Amygdala (tissue), 56 donors: ENCODE measurements at regions not wholly inside any gene's neighbourhood (a gene's known extent, or its start where the extent isn't known, plus 50 kb on each side); places are given as distances from the start of the nearest gene placed in this dataset.

Experiments
- DNase-seq, 56 donors: peaks; one replicate each; lab custom pipeline; 2025; lab: John Stamatoyannopoulos, UW

DNA sequence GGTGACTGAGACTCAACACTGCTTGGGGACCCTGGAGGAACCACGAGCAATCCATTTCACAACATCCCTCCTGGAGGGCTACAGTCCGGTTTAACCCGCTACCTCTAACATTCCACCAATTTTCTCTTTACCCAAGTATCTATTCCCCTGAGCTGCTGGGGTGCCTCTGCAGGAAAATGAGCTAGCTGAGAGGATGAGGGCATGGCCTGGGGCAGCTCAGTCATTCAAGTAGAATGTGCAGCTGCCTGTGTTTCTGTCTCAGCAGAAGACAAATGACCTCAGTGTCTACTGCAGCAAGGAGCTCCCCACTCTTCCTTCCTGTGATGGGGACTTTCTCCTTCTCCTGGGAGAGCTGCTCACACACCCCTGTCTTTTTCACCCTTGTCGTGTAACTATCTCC lies 120.8 kb downstream of the ZNF518B start:
- DNase-seq: no peak

DNA sequence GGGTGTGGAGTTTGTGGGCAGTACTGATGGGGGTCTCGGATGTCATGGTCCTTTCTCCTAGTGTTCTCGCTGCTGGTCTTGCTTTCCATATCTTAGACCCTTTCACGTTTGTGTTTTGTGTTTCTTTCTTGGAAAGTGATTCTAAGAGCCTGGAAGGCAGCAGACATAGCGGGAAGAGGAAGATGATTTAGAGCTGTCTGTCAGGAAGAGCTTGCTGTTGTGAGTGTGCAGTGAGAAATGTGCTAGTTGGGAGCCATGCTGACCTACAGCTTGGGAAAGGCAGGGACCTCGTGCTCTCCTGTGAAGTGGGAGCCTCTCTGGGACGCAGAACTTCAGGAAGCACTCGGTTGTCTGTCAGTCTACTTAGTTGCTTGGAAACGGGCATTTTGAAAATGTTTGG lies 122.2 kb downstream of the ZNF518B start:
- DNase-seq: no peak

DNA sequence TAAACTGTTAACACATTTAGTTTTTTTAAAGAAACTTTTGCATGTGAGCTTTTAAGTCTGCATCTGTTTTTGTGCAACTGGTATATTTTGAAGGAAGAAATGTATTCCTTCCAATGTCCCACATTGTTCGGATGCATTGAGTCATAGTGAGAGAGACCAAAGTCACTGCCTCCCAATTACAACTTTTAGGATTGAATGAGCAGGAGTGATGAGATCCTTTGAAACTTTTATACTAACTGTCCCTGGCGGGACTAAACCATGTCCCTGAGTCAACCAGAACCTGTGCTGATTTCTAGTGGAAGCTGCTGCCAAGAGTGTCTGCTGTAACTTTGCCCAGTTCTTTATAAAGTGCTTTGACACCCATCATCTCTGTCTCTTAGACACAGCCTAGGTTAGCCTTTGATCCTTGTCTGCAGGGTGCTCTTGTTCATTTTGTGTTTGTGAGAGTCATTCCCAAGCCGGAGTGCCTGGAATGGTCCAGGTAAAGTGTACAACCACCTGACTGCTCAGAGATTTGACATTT lies 122.7 kb downstream of the ZNF518B start:
- no peak for DNase-seq

DNA sequence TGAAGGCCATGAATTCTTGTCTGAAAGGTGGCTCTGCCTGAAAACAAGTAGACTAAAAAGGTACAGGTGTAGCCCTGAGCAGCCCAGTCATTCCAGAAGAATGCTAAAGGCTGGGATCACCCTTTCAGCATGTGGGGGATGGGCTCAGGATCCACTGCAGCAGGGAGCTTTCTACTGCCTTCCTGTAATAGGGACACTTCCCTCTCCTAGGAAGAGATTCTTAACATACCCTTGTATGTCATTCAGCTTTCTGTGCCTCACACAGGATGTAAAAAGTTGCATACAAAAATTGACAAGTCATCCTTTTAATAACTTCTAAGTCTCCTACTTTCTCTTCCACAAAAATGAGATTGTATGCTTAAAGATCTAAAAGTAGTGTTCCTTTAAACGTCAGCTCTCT lies 123.3 kb downstream of the ZNF518B start:
- DNase-seq: no peak

DNA sequence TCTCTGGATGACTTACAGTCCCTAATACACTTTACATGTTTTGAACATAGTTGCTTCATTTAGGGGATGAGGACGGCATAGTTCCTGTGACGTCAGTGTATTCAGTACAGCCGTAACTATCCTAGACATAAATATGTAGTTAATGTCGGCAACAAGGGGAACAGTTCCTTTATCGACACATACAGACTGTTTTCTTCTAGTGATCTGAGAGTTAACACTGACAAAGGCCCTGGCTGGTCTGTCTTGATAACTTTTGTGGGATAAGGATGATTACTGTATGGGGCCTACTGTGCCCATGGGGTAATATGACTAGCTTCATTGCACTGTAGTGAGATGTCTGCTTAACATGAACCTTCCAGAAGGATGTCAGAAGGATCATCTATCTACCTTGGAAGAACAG lies 131.2 kb downstream of the ZNF518B start:
- DNase-seq: no peak

DNA sequence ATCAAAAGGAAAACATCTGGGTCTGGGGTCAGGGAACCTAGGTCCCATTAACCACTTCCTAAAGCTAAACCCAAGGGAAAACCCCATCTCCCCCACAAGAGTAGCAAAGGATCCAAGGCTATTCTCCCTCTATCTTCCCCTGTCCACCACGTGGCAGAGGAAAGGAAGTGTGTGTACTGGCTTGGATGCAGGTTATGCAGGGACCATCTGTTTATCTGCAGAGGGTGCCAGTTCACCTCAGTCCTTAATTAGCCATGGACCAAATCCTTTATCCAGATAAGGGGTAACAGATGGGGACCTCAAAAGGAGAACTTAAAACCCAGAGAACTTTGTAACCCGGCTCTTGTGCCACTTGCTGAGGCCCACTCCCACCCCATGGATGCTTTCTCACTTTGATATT lies 135.3 kb downstream of the ZNF518B start:
- no peak for DNase-seq

DNA sequence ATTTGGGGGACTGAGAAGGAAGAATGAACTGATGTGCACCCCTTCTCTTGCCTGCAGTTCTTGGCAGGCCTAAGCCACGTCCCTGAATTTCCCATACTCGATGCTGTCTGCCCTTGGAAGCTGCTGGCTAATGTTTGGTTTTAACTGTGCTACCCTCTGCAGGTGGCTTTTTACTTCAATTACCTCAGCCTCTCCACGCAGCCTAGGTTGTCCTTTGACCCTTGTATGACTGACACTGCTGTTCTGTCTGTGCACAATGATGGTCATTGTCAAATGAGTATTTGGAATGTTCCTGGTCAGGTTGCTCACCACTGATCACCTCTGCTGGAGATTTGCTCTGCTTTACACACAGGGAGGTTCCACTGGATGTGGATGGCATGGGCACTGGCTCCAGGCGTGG lies 137.1 kb downstream of the ZNF518B start:
- DNase-seq: no peak

DNA sequence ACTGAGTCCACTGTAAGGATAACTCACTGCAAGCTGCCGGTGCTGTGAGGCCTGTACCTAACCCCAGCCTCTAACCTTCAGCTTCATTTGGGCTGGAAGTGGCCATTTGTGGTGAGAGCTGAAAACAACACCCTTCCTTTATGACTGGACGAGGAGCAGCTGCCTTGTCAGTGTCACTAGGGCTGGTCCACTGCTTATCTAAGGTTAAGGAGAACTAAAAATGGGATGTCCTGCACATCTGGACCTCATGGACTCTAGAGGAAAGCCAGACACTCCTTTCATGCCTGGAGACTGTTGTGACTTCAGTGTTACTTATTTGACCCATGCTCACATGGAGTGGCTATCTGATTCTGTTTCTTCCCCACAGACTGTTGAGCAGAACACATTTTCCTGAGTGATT lies 139.9 kb downstream of the ZNF518B start:
- DNase-seq: no peak

DNA sequence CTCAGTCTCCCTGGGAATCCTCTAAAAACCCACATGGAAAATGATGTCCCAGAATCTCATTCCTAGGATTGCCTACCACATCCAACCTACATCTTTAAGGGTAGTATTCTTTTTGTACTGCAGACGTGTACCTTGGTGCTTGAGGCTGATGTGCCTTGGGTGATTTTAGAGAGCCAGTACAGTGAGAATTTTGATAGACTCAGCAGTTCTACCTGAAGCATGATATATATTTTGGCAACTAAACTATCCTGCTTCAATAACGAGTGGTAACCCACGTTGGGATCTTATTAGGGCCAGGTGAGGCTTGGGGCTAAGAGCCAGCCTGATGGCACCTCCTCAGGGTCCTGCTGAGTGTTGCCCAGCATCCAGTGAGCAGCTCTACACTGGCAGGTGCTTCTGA lies 140.4 kb downstream of the ZNF518B start:
- no peak for DNase-seq

DNA sequence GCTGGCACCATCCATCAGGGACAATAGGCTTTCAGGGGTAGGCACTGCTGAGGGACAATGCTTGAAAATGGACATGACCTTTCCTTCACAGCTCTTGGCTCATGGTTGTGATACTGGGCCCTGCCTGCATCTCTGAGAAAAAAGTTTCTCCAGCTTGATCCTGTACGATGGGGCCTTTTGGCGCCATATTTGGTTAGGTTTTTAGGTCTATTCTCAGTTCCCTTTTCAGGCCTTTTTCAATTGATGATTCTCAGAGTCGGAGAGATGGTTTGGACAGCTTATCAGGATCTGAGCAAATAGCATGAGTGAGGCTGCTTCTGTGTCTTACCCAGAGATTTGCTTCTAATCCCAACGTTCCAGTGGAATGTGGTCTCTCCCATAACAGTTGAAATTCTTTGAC lies 141.6 kb downstream of the ZNF518B start:
- no peak for DNase-seq

DNA sequence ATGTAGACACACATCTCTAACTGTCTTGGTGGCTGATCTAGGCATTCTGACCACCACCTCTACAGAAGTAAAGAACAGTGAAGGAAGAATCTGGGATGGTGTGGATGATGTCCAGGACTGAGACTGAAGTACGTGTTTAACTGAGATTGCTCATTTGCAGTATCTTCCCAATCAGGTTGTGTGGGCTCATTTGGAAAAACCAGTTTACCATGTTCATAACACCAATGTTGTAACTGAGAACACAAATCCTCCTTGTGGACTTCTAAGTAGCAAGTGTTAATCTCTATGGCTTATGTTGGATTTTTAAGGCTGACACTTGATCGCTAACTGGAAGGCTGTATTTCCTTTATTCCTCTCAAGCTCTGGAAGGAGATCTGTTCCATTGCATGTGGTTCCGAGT lies 144.7 kb downstream of the ZNF518B start:
- no peak for DNase-seq

DNA sequence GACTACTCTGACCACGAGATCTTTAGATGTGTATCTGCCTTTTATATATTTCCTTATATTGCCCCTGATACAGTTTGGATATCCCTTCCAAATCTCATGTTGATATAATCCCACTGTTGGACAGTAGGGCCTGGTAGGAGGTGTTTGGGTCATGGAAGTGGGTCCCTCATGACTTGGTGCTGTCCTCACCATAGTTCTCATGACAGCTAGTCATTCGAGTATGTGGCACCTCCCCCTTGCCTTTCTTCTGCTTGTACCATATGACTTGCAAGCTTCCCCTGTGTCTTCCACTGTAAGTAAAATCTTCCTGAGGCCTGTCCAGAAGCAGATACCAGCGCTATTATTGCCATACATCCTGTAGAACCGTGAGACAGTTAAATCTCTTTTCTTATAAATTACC lies 145.3 kb downstream of the ZNF518B start:
- no peak for DNase-seq

DNA sequence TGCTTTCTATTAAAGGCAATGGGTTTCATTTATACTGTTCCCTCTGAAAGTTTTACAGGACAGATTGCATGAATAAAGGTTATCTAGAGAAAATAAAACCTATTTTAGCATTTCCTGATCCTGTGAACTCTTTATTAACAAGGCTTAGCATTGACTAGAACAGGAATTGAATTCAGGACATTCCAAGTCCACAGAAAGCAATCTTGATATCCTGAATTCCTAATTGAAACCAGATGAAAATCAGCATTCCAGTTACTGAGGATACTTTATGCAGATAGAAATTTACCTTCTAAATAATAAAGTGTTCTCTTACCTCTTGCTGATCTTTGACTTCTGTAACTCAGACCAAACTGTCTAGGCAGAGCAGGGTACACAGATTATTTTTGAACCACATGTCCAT lies 151.4 kb downstream of the ZNF518B start:
- DNase-seq: no peak

DNA sequence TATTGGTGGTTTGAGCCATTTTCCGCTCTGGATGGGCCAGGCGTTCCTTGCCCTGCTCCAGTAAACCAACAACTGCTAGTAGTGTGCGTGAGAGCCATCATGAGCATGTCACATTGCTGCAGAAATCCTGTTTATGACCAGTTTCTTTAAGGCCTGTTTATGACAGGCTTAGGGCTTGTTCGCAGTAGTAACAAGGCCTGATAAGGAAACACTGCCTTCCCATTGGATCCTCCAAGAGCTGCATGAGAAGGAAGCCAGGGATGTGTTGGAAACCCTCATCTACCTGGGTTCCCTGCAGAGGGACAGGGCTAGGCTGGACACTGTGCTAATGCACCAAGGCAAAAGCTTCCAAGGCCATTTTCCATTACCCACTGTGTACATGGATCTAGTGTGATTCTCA lies 153.9 kb downstream of the ZNF518B start:
- DNase-seq: no peak

DNA sequence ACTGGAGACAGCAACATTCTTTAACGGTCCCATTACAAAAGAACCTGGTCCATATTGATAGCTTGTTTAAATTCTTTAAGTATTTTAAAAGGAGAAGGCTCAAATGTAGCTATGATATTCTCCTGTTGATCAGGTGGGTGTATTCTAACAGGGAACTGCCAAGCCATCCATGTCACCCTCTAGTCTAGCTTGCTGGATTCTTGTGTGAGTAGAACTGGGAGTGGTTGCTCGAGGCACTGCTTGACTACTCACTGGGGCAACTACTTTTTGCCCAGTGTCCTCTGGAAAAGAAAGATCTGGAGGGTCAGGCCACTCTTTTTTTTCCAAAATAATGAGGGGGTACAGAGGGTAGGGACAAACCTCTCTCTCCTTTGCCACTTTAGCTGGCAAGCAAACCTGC lies 155.1 kb downstream of the ZNF518B start:
- no peak for DNase-seq

DNA sequence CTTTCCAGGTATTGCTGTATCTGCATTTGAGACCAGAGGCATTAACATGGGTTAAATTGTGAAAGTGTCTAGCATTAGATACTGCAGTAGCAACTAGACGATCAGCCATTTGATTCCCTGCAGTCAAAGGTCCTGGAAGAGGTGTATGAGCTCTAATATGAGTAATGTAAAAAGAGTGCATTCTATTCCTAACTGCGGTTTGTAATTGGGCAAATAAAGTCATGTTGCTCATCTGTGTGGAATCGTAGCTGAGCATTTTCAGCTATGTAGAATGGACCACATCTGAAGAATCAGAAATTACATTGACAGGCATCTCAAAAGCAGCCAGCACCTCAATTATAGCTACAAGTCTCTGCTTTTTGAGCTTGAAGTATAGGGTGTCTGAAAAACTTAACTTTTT lies 157.6 kb downstream of the ZNF518B start:
- no peak for DNase-seq

DNA sequence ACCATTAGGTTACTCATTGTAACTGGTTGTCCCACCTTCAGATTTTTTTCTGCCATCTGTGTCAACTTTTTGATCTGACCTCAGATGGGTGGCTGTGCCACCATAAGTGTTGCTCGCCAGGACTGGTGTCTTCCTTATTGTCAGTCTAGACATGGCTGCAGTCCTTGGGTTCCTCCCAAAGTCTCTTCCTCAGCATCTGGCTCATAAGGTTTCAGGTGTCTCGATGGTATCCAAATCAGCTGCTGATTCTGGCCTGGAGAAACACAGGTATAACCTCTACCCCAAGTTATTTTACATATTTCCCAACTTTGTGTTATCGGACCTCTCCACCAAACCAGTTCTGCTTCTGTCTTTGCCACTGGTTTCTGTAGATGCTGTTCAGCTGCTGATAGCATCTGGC lies 158.5 kb downstream of the ZNF518B start:
- DNase-seq: no peak

DNA sequence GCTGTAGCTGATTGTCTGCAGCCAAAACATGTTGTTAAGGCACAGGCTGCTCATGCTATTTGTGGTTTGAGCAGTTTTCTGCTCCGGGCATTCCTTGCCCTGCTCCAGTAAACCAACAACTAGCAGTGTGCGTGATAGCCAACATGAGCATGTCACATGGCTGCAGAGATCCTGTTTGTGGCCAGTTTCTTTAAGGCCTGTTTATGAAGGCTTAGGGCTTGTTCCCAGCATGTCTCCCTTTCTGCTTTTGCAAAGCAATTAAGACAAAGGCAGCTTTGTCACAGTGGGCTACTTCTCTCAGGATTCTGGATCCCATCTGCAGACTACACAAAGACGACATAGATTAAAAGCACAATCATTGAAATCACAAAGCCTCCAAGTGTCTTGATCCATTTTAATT lies 160.5 kb downstream of the ZNF518B start:
- peak in 47 of 56 donors; percentile 3 to 89 (median 44) for DNase-seq

DNA sequence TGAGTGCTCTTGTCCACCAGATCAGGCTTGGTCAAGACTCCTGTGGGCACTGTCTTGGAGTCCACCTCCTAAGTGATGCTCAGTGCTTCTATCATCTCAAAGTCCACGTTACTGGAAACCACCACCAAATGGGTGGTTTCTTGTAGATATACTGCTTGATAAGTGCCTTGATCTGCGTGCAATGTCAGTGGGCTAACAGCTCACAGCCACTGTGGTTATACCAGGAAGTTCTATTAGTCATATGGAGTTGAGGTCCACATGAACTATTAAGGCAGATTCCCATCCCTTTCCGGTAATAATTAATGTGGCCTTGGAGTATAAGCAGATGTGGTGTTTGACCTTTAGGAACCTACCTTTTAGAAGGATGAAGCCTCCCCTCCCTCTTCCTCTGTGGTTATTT lies 161.9 kb downstream of the ZNF518B start:
- DNase-seq: no peak

DNA sequence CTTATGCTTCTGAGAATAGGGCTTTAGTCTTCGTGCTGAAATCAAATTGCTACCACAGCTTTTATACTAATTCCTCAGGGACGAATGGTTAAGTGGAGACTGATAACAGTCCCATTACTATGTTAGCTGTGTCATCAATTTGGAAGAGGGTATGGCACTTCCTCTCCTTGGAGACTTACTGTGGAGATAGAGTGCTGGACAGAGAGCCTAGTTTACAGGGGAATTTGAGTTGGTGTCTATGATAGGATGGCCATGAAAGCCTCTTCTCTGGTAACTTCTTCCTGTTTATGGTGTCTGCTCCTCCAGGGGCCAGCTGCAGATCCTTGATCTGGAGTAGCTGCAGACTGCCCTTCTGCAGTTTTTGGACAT lies 167.7 kb downstream of the ZNF518B start:
- no peak for DNase-seq

DNA sequence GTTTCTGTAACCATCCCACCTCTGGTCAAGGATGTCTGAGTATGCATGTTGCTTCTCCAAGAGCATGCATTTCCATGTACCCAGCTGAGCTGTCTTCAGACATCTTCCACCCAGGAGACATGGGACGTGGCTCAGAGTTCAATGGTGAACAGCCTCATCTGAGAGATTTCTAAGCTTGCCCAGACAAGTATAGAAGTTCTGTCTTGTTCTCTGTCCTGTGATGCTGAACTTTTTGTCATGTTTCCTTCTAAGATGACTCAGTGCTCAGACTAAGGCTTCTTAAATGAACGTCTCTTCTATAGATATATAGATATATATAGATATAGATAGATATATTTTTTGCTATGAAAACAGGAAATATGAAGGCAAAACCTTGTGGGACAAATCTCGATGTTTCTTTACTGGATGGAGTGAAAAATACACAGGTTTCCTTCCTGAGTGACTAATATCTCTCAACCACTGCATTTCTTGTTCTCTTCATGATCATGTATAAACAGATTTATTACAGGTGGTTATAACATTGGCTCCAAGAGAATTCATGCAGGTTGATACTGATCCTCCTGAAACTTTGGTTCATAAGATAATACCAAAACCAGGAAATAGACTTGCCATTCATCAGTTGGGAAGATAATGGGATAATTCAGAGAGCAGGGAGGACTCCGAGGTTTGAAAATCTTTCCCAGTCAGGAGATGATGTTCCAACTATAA lies 168.2 kb downstream of the ZNF518B start:
- DNase-seq: no peak

DNA sequence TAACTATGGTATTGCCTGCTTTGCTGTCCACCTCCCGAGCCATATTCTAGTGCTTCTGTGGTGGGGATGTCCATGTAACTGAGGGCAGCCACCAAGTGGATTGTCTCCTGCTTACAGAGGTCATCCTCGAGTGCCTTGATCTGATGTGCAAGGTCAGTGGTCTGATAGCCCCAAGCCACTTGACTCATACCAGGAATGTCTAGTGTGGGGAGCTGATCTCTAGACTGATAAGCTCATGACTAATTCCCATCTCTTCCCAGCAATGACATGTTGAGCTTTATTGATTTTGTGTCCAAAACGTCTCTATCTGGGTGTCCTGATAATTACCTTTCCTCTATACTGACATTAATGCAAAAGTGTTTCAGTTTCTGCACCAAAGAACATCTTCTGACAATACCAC lies 168.4 kb upstream of the WDR1 start:
- DNase-seq: no peak

DNA sequence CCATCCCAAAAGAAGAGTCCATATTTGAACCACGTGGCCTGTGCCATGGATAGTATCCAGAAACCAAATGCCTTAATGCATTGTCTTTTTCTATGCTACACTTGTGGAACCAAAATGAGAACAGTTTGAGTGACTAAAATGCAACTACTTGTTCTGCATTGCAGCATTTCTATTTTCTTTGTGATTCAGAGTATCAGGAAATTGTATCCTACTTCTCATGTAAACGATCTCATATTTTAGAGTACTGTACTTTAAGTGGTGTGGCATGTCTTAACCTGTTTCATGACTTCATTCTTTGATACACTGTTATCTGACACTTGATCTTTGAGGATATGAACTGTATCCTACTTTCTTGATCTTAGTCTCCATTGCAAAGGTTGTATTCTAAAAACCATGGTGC lies 167.2 kb upstream of the WDR1 start:
- no peak for DNase-seq
